Glutamatergic neuron (in vitro differentiated cells): ENCODE measurements at regions not wholly inside any gene's neighbourhood (a gene's known extent, or its start where the extent isn't known, plus 50 kb on each side); places are given as distances from the start of the nearest gene placed in this dataset.

Experiments used
- DNase-seq: peaks from one replicate; pipeline ENCODE4 v3.0.0; 2022
- H3K27ac Mint-ChIP-seq: one replicate; pipeline ENCODE4 v1.8.0; 2020; ENCODE audit warnings: mild to moderate bottlenecking, mixed read lengths, inconsistent platforms; ENCODE audit not compliant: unreplicated experiment
- H3K27me3 Mint-ChIP-seq: one replicate; pipeline ENCODE4 v1.8.0; 2020; ENCODE audit warnings: mild to moderate bottlenecking, moderate library complexity, mixed read lengths, inconsistent platforms; ENCODE audit not compliant: unreplicated experiment
- H3K36me3 Mint-ChIP-seq: one replicate; pipeline ENCODE4 v1.8.0; 2020; ENCODE audit warnings: mild to moderate bottlenecking, mixed read lengths, inconsistent platforms; ENCODE audit not compliant: unreplicated experiment
- H3K4me1 Mint-ChIP-seq: one replicate; pipeline ENCODE4 v1.8.0; 2020; ENCODE audit warnings: mild to moderate bottlenecking, low read depth, mixed read lengths, inconsistent platforms; ENCODE audit not compliant: unreplicated experiment
- H3K4me3 Mint-ChIP-seq: one replicate; pipeline ENCODE4 v1.8.0; 2020; ENCODE audit warnings: mild to moderate bottlenecking, mixed read lengths, inconsistent platforms; ENCODE audit not compliant: unreplicated experiment
- H3K9me3 Mint-ChIP-seq: one replicate; pipeline ENCODE4 v1.8.0; 2020; ENCODE audit warnings: mild to moderate bottlenecking, moderate library complexity, mixed read lengths, inconsistent platforms; ENCODE audit not compliant: unreplicated experiment
- CTCF ChIP-seq: fragments of 200-600 bp; sonication (generic); IDR thresholded peaks from one replicate; pipeline ENCODE4 v1.5.0; 2021; ENCODE audit not compliant: partially characterized antibody, unreplicated experiment

DNA sequence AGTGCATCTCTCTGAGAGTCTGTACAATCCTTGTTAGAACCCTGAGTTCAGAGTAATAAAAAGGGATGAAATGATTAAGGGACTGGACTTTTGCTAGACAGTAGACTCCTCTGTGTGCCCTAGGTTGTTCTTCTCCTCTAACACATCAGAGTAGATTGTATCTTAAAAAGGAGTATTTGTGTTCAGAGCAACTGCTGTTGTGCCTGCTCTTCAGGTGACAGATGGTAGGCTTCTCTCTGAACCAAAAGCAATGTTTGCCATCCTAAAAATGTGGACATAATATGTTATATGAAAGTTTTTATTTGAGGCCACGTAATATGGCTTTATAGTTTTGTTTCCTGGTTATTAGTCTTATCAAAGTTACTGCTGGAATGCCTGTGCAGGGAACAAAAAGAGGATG lies 588.6 kb upstream of the FAT1 start:
- no peak for DNase-seq
- Mint-ChIP-seq H3K36me3 (peaks cover 7% of the 10 kb centered on the region), H3K27me3 (peaks cover 4% of the 10 kb centered on the region)

DNA sequence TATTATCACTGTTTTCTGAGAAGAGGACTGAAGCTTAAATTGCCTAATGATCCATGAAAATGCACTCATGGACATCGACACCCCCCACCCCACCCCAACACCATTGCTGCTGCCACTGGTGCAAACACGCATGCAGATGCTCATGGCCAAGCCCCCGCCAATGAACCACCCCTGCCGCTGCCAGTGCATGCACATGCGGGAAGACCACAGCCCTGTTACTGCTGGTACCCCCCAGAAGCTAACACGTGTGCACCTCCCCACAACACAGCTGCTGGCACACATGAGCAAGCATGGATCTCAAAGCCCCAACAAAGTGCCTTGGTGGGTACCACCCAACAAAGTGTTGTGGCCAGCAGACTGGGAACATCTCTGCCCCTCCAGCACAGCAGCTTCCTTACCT lies 594.1 kb upstream of the FAT1 start:
- no peak for TF ChIP-seq CTCF
- DNase-seq = no peak
- Mint-ChIP-seq H3K36me3 (no peaks in the 10 kb centered on the region), H3K4me3 (no peak overlapping the region), H3K27ac (no peak overlapping the region), H3K4me1 (no peaks in the 10 kb centered on the region), H3K27me3 (peaks cover 2% of the 10 kb centered on the region), H3K9me3 (no peaks in the 10 kb centered on the region)

More for the DNA sequence above, 588.6 kb upstream of the FAT1 start:
- Mint-ChIP-seq H3K4me3 (no peak overlapping the region), H3K9me3 (no peaks in the 10 kb centered on the region), H3K4me1 (no peaks in the 10 kb centered on the region), H3K27ac (no peak overlapping the region)
- TF ChIP-seq CTCF = no peak

GRCh38 chr4:187321711-187322110 lies 598.1 kb upstream of the FAT1 start:
- Mint-ChIP-seq H3K4me1 (no peaks in the 10 kb centered on the region), H3K36me3 (no peaks in the 10 kb centered on the region), H3K27ac (no peak overlapping the region), H3K4me3 (no peak overlapping the region), H3K27me3 (peaks cover 2% of the 10 kb centered on the region), H3K9me3 (no peaks in the 10 kb centered on the region)
- DNase-seq = no peak
- TF ChIP-seq CTCF = no peak

GRCh38 chr4:187332141-187332540 lies 608.5 kb upstream of the FAT1 start:
- TF ChIP-seq CTCF = no peak
- DNase-seq = no peak
- Mint-ChIP-seq H3K27me3 (no peaks in the 10 kb centered on the region), H3K4me3 (no peak overlapping the region), H3K27ac (no peak overlapping the region), H3K9me3 (no peaks in the 10 kb centered on the region), H3K36me3 (no peaks in the 10 kb centered on the region), H3K4me1 (no peaks in the 10 kb centered on the region)

DNA sequence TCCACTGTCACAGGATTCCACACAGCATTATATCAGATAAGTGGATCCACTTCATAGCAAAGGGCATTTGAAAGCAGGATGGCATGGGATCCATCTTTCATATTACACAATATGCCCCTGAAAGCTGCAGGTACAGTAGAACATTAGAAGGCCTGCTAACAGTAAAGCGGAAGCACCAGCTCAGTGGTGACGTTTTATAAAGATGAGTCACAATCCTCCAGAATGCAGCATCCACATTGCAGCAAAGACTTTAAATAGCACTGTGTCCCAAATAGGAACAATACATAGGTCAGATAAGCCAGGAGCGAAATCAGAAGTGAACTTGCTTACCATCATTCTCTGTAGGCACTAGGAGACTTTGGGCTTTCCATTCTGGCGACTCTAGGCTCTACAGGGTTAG lies 609.5 kb upstream of the FAT1 start:
- H3K27me3 Mint-ChIP-seq = no peaks in the 10 kb centered on the region

More for the DNA sequence above, 609.5 kb upstream of the FAT1 start:
- Mint-ChIP-seq H3K27ac (no peak overlapping the region), H3K9me3 (no peaks in the 10 kb centered on the region), H3K36me3 (no peaks in the 10 kb centered on the region), H3K4me3 (no peak overlapping the region), H3K4me1 (no peaks in the 10 kb centered on the region)
- no peak for TF ChIP-seq CTCF
- no peak for DNase-seq
